Immature natural killer cell (primary cell): ENCODE measurements at regions not wholly inside any gene's neighbourhood (a gene's known extent, or its start where the extent isn't known, plus 50 kb on each side); places are given as distances from the start of the nearest gene placed in this dataset.
"Not testable (repeated sequence)": the region's sequence is repeated elsewhere in the genome, so short reads cannot be mapped to it uniquely, and the experiment has no call there.

ENCODE experiments used
- DNase-seq, 3 donors: peaks; one replicate each; pipeline ENCODE4 v3.0.0; 2022; ENCODE audit warnings: mixed read lengths in 1 of 3
- H3K27ac Mint-ChIP-seq, 6 donors: one replicate each; pipeline ENCODE4 v1.8.0; 2020; ENCODE audit warnings: mixed read lengths in 6 of 6, mild to moderate bottlenecking in 5 of 6, inconsistent platforms in 4 of 6, moderate library complexity in 3 of 6
- H3K27me3 Mint-ChIP-seq, 3 donors: one replicate each; pipeline ENCODE4 v1.8.0; 2020 to 2021; ENCODE audit warnings: low read depth in 3 of 3, mild to moderate bottlenecking in 3 of 3, mixed read lengths in 3 of 3, moderate library complexity in 3 of 3, inconsistent platforms in 1 of 3
- H3K36me3 Mint-ChIP-seq, 3 donors: one replicate each; pipeline ENCODE4 v1.8.0; 2020; ENCODE audit warnings: mixed read lengths in 3 of 3, inconsistent platforms in 2 of 3, mild to moderate bottlenecking in 2 of 3
- H3K4me1 Mint-ChIP-seq, 2 donors: one replicate each; pipeline ENCODE4 v1.8.0; 2020; ENCODE audit warnings: inconsistent platforms in 2 of 2, mild to moderate bottlenecking in 2 of 2, mixed read lengths in 2 of 2, moderate library complexity in 1 of 2
- H3K4me3 Mint-ChIP-seq, 5 donors: one replicate each; pipeline ENCODE4 v1.8.0; 2020; ENCODE audit warnings: mild to moderate bottlenecking in 5 of 5, mixed read lengths in 5 of 5, inconsistent platforms in 3 of 5, moderate library complexity in 3 of 5
- H3K9me3 Mint-ChIP-seq, 6 donors: one replicate each; pipeline ENCODE4 v1.8.0; 2020; ENCODE audit warnings: mild to moderate bottlenecking in 6 of 6, mixed read lengths in 6 of 6, inconsistent platforms in 4 of 6, moderate library complexity in 3 of 6

GRCh38 chr6:97914912-97915311, 631.9 kb upstream of the MMS22L start:
- Mint-ChIP-seq H3K9me3 (peaks cover 2 to 12% (median 7%) of the 10 kb centered on the region in 6 donors), H3K27ac (no peak overlapping the region), H3K27me3 (no peaks in the 10 kb centered on the region), H3K4me1 (no peaks in the 10 kb centered on the region), H3K4me3 (no peak overlapping the region), H3K36me3 (no peaks in the 10 kb centered on the region)
- DNase-seq, result no peak

GRCh38 chr6:97915537-97915936, 632.5 kb upstream of the MMS22L start:
- Mint-ChIP-seq H3K9me3 (peaks cover 2 to 10% (median 6%) of the 10 kb centered on the region in 6 donors), H3K27me3 (no peaks in the 10 kb centered on the region), H3K4me1 (no peaks in the 10 kb centered on the region)

GRCh38 chr6:97917369-97917768, 634.4 kb upstream of the MMS22L start:
- H3K9me3 Mint-ChIP-seq, result peaks cover 3 to 18% (median 5%) of the 10 kb centered on the region in 6 donors
- H3K36me3 Mint-ChIP-seq, result no peaks in the 10 kb centered on the region
- DNase-seq, result no peak
- no peak overlapping the region for H3K27ac Mint-ChIP-seq
- no peaks in the 10 kb centered on the region for H3K4me1 Mint-ChIP-seq
- H3K4me3 Mint-ChIP-seq, result no peak overlapping the region
- no peaks in the 10 kb centered on the region for H3K27me3 Mint-ChIP-seq

More at GRCh38 chr6:97915537-97915936, 632.5 kb upstream of the MMS22L start:
- Mint-ChIP-seq H3K27ac (no peak overlapping the region), H3K36me3 (no peaks in the 10 kb centered on the region), H3K4me3 (no peak overlapping the region)
- no peak for DNase-seq

- DNase-seq, result no peak
- Mint-ChIP-seq H3K27ac (no peak overlapping the region), H3K9me3 (peaks cover 4 to 21% (median 5%) of the 10 kb centered on the region in 6 donors), H3K36me3 (no peaks in the 10 kb centered on the region), H3K4me1 (no peaks in the 10 kb centered on the region), H3K27me3 (no peaks in the 10 kb centered on the region), H3K4me3 (no peak overlapping the region)
Observed at GRCh38 chr6:97919046-97919445, 636.0 kb upstream of the MMS22L start.

- Mint-ChIP-seq H3K4me1 (no peaks in the 10 kb centered on the region), H3K36me3 (no peaks in the 10 kb centered on the region), H3K4me3 (no peak overlapping the region), H3K9me3 (peaks cover 4 to 22% (median 6%) of the 10 kb centered on the region in 6 donors), H3K27ac (no peak overlapping the region), H3K27me3 (no peaks in the 10 kb centered on the region)
- DNase-seq, result no peak
Observed at GRCh38 chr6:97919631-97920030, 636.6 kb upstream of the MMS22L start.

- H3K4me1 Mint-ChIP-seq, result no peaks in the 10 kb centered on the region
- peaks cover 3 to 19% (median 6%) of the 10 kb centered on the region in 6 donors for H3K9me3 Mint-ChIP-seq
- DNase-seq, result no peak
- no peaks in the 10 kb centered on the region for H3K36me3 Mint-ChIP-seq
- no peak overlapping the region for H3K27ac Mint-ChIP-seq
- H3K4me3 Mint-ChIP-seq, result no peak overlapping the region
- peaks cover 0 to 2% (median 0%) of the 10 kb centered on the region in 3 donors for H3K27me3 Mint-ChIP-seq
Observed at GRCh38 chr6:97923249-97923648, 640.2 kb upstream of the MMS22L start.

- H3K27me3 Mint-ChIP-seq, result peaks cover 0 to 2% (median 0%) of the 10 kb centered on the region in 3 donors
- no peak overlapping the region for H3K4me3 Mint-ChIP-seq
- peaks cover 1 to 23% (median 8%) of the 10 kb centered on the region in 6 donors for H3K9me3 Mint-ChIP-seq
- H3K36me3 Mint-ChIP-seq, result no peaks in the 10 kb centered on the region
- H3K27ac Mint-ChIP-seq, result no peak overlapping the region
- no peak for DNase-seq
- no peaks in the 10 kb centered on the region for H3K4me1 Mint-ChIP-seq
Observed at GRCh38 chr6:97925504-97925903, 642.5 kb upstream of the MMS22L start.

- H3K27ac Mint-ChIP-seq, result no peak overlapping the region
- no peak overlapping the region for H3K4me3 Mint-ChIP-seq
- H3K4me1 Mint-ChIP-seq, result no peaks in the 10 kb centered on the region
- peaks cover 0 to 16% (median 5%) of the 10 kb centered on the region in 6 donors for H3K9me3 Mint-ChIP-seq
- no peaks in the 10 kb centered on the region for H3K36me3 Mint-ChIP-seq
- no peaks in the 10 kb centered on the region for H3K27me3 Mint-ChIP-seq
- no peak for DNase-seq
Observed at GRCh38 chr6:97939440-97940168, 656.6 kb upstream of the MMS22L start.

GRCh38 chr6:97947841-97948240, 664.8 kb upstream of the MMS22L start:
- DNase-seq, result no peak
- no peaks in the 10 kb centered on the region for H3K4me1 Mint-ChIP-seq
- H3K36me3 Mint-ChIP-seq, result no peaks in the 10 kb centered on the region
- peaks cover 0 to 1% (median 0%) of the 10 kb centered on the region in 3 donors for H3K27me3 Mint-ChIP-seq
- no peak overlapping the region for H3K27ac Mint-ChIP-seq
- H3K9me3 Mint-ChIP-seq, result peaks cover 0 to 13% (median 5%) of the 10 kb centered on the region in 6 donors
- H3K4me3 Mint-ChIP-seq, result no peak overlapping the region

- Mint-ChIP-seq H3K4me1 (no peaks in the 10 kb centered on the region), H3K27me3 (no peaks in the 10 kb centered on the region), H3K27ac (no peak overlapping the region), H3K36me3 (no peaks in the 10 kb centered on the region), H3K9me3 (peaks cover 4 to 26% (median 18%) of the 10 kb centered on the region in 6 donors), H3K4me3 (no peak overlapping the region)
- DNase-seq, result no peak
Observed at GRCh38 chr6:97958134-97958533, 675.1 kb upstream of the MMS22L start.

GRCh38 chr6:97963193-97963592, 680.2 kb upstream of the MMS22L start:
- no peak for DNase-seq
- Mint-ChIP-seq H3K4me3 (no peak overlapping the region), H3K27me3 (peaks cover 0 to 2% (median 0%) of the 10 kb centered on the region in 3 donors), H3K36me3 (no peaks in the 10 kb centered on the region), H3K9me3 (peaks cover 6 to 23% (median 13%) of the 10 kb centered on the region in 6 donors), H3K4me1 (no peaks in the 10 kb centered on the region), H3K27ac (no peak overlapping the region)

GRCh38 chr6:97969065-97969464, 686.0 kb upstream of the MMS22L start:
- no peak overlapping the region for H3K4me3 Mint-ChIP-seq

GRCh38 chr6:97977084-97977483, 694.1 kb upstream of the MMS22L start:
- Mint-ChIP-seq H3K4me1 (no peaks in the 10 kb centered on the region), H3K4me3 (no peak overlapping the region), H3K36me3 (peaks cover 0 to 3% (median 0%) of the 10 kb centered on the region in 3 donors), H3K27ac (no peak overlapping the region), H3K9me3 (peaks cover 2 to 14% (median 8%) of the 10 kb centered on the region in 6 donors), H3K27me3 (no peaks in the 10 kb centered on the region)
- no peak for DNase-seq

More at GRCh38 chr6:97969065-97969464, 686.0 kb upstream of the MMS22L start:
- peaks cover 0 to 2% (median 0%) of the 10 kb centered on the region in 3 donors for H3K27me3 Mint-ChIP-seq
- H3K9me3 Mint-ChIP-seq, result peaks cover 3 to 23% (median 8%) of the 10 kb centered on the region in 6 donors
- no peaks in the 10 kb centered on the region for H3K4me1 Mint-ChIP-seq
- no peak overlapping the region for H3K27ac Mint-ChIP-seq
- no peak for DNase-seq
- H3K36me3 Mint-ChIP-seq, result no peaks in the 10 kb centered on the region

GRCh38 chr6:97978855-97979271, 695.8 kb upstream of the MMS22L start:
- H3K27ac Mint-ChIP-seq, result no peak overlapping the region
- H3K27me3 Mint-ChIP-seq, result peaks cover 0 to 2% (median 2%) of the 10 kb centered on the region in 3 donors
- DNase-seq, result no peak
- H3K4me1 Mint-ChIP-seq, result no peaks in the 10 kb centered on the region
- no peak overlapping the region for H3K4me3 Mint-ChIP-seq
- peaks cover 2 to 14% (median 10%) of the 10 kb centered on the region in 6 donors for H3K9me3 Mint-ChIP-seq
- peaks cover 0 to 3% (median 0%) of the 10 kb centered on the region in 3 donors for H3K36me3 Mint-ChIP-seq

GRCh38 chr6:97979285-97979684, 696.3 kb upstream of the MMS22L start:
- not testable (repeated sequence) for H3K4me3 Mint-ChIP-seq, DNase-seq, H3K27ac Mint-ChIP-seq, H3K4me1 Mint-ChIP-seq, H3K27me3 Mint-ChIP-seq, H3K36me3 Mint-ChIP-seq
- H3K9me3 Mint-ChIP-seq, result peaks cover 2 to 17% (median 10%) of the 10 kb centered on the region in 6 donors
